ENCODE measurements at regions not wholly inside any gene's neighbourhood (a gene's known extent, or its start where the extent isn't known, plus 50 kb on each side); places are given as distances from the start of the nearest gene placed in this dataset.

DNA sequence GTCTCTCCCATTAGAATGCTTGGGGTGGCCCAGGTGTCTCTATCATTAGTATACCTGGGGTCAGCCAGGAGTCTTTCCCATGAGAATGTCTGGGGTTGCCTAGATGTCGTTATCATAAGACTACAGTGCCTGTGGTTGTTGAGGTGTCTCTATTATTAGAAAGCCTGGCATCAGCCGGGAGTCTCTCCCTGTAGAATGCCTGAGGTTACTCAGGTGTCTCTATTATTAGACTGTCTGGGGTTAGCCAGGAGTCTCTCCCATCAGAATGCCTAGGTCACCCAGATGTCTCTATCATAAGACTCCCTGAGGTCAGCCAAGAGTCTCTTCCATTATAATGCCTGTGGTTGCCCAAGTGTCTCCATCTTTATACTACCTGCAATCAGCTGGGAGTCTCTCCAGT, 1541.1 kb downstream of the UQCRFS1 start:
- H3K4me1 Mint-ChIP-seq: no peaks in the 10 kb centered on the region
- peaks cover 33% of the 10 kb centered on the region for H3K9me3 Mint-ChIP-seq
- H3K27ac Mint-ChIP-seq (ENCODE audit: unreplicated experiment): no peak overlapping the region
- no peak for DNase-seq (ENCODE audit: low read depth, low spot score)
- no peaks in the 10 kb centered on the region for H3K27me3 Mint-ChIP-seq (ENCODE audit: low read depth)
- peaks cover 5% of the 10 kb centered on the region for H3K36me3 Mint-ChIP-seq (ENCODE audit: low read depth)
- TF ChIP-seq, protein P1, sequence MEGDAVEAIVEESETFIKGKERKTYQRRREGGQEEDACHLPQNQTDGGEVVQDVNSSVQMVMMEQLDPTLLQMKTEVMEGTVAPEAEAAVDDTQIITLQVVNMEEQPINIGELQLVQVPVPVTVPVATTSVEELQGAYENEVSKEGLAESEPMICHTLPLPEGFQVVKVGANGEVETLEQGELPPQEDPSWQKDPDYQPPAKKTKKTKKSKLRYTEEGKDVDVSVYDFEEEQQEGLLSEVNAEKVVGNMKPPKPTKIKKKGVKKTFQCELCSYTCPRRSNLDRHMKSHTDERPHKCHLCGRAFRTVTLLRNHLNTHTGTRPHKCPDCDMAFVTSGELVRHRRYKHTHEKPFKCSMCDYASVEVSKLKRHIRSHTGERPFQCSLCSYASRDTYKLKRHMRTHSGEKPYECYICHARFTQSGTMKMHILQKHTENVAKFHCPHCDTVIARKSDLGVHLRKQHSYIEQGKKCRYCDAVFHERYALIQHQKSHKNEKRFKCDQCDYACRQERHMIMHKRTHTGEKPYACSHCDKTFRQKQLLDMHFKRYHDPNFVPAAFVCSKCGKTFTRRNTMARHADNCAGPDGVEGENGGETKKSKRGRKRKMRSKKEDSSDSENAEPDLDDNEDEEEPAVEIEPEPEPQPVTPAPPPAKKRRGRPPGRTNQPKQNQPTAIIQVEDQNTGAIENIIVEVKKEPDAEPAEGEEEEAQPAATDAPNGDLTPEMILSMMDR (conservative IDR thresholded peaks at IDR 0.05): no peak
- H3K4me3 Mint-ChIP-seq: no peak overlapping the region

DNA sequence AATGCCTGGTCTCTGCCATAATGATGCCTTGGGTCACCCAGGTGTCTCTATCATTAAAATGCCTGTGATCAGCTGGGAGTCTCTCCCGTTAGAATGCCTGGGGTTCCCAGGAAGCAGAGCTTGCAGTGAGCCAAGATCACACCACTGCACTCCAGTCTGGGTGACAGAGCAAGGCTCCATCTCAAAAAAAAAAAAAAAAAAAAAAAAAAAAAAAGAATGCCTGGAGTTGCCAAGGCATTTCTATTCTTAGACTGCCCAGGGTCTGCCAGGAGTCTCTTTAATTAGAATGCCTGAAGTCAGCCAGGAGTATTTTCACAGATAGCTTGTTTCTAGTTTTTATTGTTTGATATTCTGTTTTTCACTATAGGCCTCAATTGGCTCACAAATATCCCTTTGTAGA, 1552.5 kb downstream of the UQCRFS1 start:
- Mint-ChIP-seq H3K4me3 (no peak overlapping the region), H3K27ac (ENCODE audit: unreplicated experiment) (no peak overlapping the region), H3K27me3 (ENCODE audit: low read depth) (no peaks in the 10 kb centered on the region), H3K36me3 (ENCODE audit: low read depth) (peaks cover 3% of the 10 kb centered on the region), H3K4me1 (no peaks in the 10 kb centered on the region), H3K9me3 (peaks cover 13% of the 10 kb centered on the region)
- TF ChIP-seq, protein P1 (conservative IDR thresholded peaks at IDR 0.05): no peak
- DNase-seq (ENCODE audit: low read depth, low spot score): no peak

DNA sequence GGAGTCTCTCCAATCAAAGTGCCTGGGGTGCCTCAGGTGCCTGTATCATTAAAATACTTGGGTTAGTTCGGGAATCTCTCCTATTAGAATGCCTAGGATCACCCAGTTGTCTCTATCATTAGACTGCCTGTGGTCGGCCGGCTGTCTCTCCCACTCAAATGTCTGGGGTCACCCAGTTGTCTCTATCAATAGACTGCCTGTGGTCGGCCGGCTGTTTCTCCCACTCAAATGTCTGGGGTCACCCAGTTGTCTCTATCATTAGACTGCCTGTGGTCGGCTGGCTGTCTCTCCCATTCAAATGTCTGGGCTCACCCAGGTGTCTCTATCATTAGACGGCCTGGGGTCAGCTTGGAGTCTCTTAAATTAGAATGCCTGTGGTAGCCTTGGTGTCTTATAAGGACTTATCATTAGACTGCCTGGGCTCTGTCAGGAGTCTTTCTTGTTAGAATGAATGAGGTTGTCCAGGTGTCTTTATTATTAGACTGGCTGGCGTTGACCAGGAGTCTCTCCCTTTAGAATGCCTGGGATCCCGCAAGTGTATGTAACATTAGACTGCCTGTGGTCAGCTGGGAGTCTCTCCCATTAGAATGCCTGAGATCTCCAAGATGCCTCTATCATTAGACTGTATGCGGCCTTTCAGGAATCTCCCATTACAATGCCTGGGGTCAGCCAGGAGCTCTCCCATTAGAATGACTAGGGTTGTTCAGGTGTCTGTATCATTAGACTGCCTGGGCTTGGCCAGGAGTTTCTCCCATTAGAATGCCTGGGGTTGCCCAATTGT, 1555.5 kb downstream of the UQCRFS1 start:
- Mint-ChIP-seq H3K4me1 (no peaks in the 10 kb centered on the region), H3K9me3 (peaks cover 15% of the 10 kb centered on the region), H3K4me3 (no peak overlapping the region), H3K36me3 (ENCODE audit: low read depth) (peaks cover 6% of the 10 kb centered on the region), H3K27ac (ENCODE audit: unreplicated experiment) (no peak overlapping the region), H3K27me3 (ENCODE audit: low read depth) (no peaks in the 10 kb centered on the region)
- TF ChIP-seq, protein P1 (conservative IDR thresholded peaks at IDR 0.05): no peak
- no peak for DNase-seq (ENCODE audit: low read depth, low spot score)

DNA sequence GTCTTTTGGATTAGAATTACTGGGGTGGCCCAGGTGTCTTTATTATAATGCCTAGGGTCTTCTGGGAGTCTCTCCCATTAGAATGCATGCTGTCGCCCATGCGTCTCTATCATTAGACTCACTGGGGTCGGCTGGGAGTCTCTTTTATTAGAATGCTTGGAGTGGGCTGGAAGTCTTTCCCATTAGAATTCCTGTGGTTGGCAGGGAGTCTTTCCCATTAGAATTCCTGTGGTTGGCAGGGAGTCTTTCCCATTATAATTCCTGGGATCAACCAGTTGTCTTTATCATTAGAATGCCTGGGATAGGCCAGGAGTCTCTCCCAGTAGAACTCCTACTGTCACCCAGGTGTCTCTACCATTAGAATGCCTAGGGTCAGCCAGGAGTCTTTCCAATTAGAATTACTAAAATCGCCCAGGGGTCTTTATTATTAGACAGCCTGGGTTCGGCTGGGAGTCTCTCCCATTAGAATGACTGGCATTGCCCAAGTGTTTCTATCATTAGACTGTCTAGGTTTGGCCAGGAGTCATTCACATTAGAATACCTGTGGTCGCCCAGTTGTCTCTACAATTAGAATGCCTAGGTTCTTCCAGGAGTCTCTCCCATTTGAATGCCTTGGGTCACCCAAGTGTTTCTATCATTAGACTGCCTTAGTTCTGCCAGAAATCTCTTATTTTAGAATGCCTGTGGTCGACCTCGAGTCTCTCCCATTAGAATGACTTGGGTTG, 1558.5 kb downstream of the UQCRFS1 start:
- H3K27me3 Mint-ChIP-seq (ENCODE audit: low read depth): no peaks in the 10 kb centered on the region
- H3K27ac Mint-ChIP-seq (ENCODE audit: unreplicated experiment): no peak overlapping the region
- no peaks in the 10 kb centered on the region for H3K4me1 Mint-ChIP-seq
- no peak overlapping the region for H3K4me3 Mint-ChIP-seq
- no peak for DNase-seq (ENCODE audit: low read depth, low spot score)
- H3K36me3 Mint-ChIP-seq (ENCODE audit: low read depth): peaks cover 10% of the 10 kb centered on the region
- TF ChIP-seq, protein P1 (conservative IDR thresholded peaks at IDR 0.05): no peak
- H3K9me3 Mint-ChIP-seq: peaks cover 17% of the 10 kb centered on the region

DNA sequence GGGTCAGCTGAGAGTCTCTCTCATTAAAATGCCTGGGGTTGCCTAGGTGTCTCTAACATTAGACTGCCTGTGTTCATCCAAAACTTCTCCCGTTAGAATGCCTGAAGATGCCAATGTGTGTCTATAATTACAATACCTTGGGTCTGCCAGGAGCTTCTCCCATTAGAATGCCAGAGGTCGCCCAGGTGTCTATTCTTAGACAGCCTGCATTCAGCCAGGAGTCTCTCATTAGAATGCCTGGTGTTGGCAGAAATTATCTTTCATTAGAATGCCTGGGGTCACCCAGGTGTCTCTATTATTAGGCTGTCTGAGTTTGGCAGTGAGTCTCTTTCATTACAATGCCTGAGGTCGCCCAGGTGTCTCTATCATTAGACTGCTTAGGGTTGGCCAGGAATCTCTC, 1560.2 kb downstream of the UQCRFS1 start:
- TF ChIP-seq, protein P1 (conservative IDR thresholded peaks at IDR 0.05): no peak
- no peak for DNase-seq (ENCODE audit: low read depth, low spot score)
- Mint-ChIP-seq H3K4me3 (no peak overlapping the region), H3K27ac (ENCODE audit: unreplicated experiment) (no peak overlapping the region), H3K27me3 (ENCODE audit: low read depth) (no peaks in the 10 kb centered on the region), H3K36me3 (ENCODE audit: low read depth) (peaks cover 10% of the 10 kb centered on the region), H3K9me3 (peaks cover 25% of the 10 kb centered on the region), H3K4me1 (no peaks in the 10 kb centered on the region)
